Naive thymus-derived CD4-positive, alpha-beta T cell (primary cell): ENCODE measurements at regions not wholly inside any gene's neighbourhood (a gene's known extent, or its start where the extent isn't known, plus 50 kb on each side); places are given as distances from the start of the nearest gene placed in this dataset.

Experiments used
- ATAC-seq: fragments of 150-1000 bp; cut with Tn5 transposase; 2 replicates; pipeline ENCODE4 v1.10.0; 2021; ENCODE audit warnings: mild to moderate bottlenecking, moderate library complexity
- CTCF ChIA-PET: fragments of 350-600 bp; sonication (Branson Sonifier 250); formaldehyde crosslinking; loops from one replicate; lab custom pipeline; 2021; ENCODE audit warnings: antibody characterized with exemption; lab: Charles Lee
- POLR2A ChIA-PET: fragments of 350-600 bp; sonication (Branson Sonifier 250); formaldehyde crosslinking; loops from one replicate; lab custom pipeline; 2021; ENCODE audit warnings: antibody characterized with exemption, inconsistent platforms; lab: Charles Lee
- DNase-seq, 9 donors: peaks; one replicate each; pipeline versions ENCODE4 v3.0.0 to v3.0.0-alpha.2; 2020 to 2022; ENCODE audit warnings: mixed read lengths in 1 of 9
- H3K27ac ChIP-seq: one replicate; pipeline ENCODE4 v1.7.0; 2013; ENCODE audit warnings: mild to moderate bottlenecking, low read depth, low read length, moderate library complexity
- H3K27me3 ChIP-seq, 2 donors: one replicate each; pipeline ENCODE4 v1.7.0; 2013; ENCODE audit warnings: low read length in 2 of 2, mild to moderate bottlenecking in 2 of 2, moderate library complexity in 2 of 2; ENCODE audit not compliant: control insufficient read depth in 2 of 2, insufficient read depth in 2 of 2
- H3K36me3 ChIP-seq, 3 experiments: 1 replicate in 2 of 3; 2 replicates in 1 of 3; pipeline ENCODE4 v1.7.0; 2013; ENCODE audit warnings: low read length in 3 of 3, mild to moderate bottlenecking in 3 of 3, moderate library complexity in 1 of 3; ENCODE audit not compliant: insufficient read depth in 3 of 3, control insufficient read depth in 2 of 3
- H3K4me1 ChIP-seq, 2 donors: one replicate each; pipeline ENCODE4 v1.7.0; 2013; ENCODE audit warnings: low read length in 2 of 2, mild to moderate bottlenecking in 2 of 2, moderate library complexity in 1 of 2; ENCODE audit not compliant: control insufficient read depth in 2 of 2, insufficient read depth in 2 of 2
- H3K4me3 ChIP-seq: 2 replicates; pipeline ENCODE4 v1.7.0; 2013; ENCODE audit warnings: mild to moderate bottlenecking, low read length
- H3K9me3 ChIP-seq, 3 experiments: 1 replicate in 2 of 3; 2 replicates in 1 of 3; pipeline ENCODE4 v1.7.0; 2013; ENCODE audit warnings: low read length in 3 of 3; ENCODE audit not compliant: control insufficient read depth in 2 of 3
- H3K27ac Mint-ChIP-seq, 9 donors: one replicate each; pipeline ENCODE4 v1.8.0; 2020 to 2022; ENCODE audit warnings: mixed read lengths in 9 of 9, mild to moderate bottlenecking in 8 of 9, moderate library complexity in 5 of 9, inconsistent platforms in 2 of 9
- H3K27me3 Mint-ChIP-seq, 5 donors: one replicate each; pipeline ENCODE4 v1.8.0; 2021 to 2022; ENCODE audit warnings: mixed read lengths in 5 of 5, mild to moderate bottlenecking in 1 of 5
- H3K36me3 Mint-ChIP-seq, 5 donors: one replicate each; pipeline ENCODE4 v1.8.0; 2020 to 2022; ENCODE audit warnings: mixed read lengths in 5 of 5, mild to moderate bottlenecking in 3 of 5, inconsistent platforms in 1 of 5
- H3K4me1 Mint-ChIP-seq, 7 donors: one replicate each; pipeline ENCODE4 v1.8.0; 2020 to 2022; ENCODE audit warnings: mixed read lengths in 7 of 7, mild to moderate bottlenecking in 3 of 7, inconsistent platforms in 1 of 7
- H3K4me3 Mint-ChIP-seq, 10 donors: one replicate each; pipeline ENCODE4 v1.8.0; 2020 to 2022; ENCODE audit warnings: mild to moderate bottlenecking in 10 of 10, mixed read lengths in 10 of 10, moderate library complexity in 6 of 10, inconsistent platforms in 2 of 10
- H3K9me3 Mint-ChIP-seq, 11 donors: one replicate each; pipeline ENCODE4 v1.8.0; 2020 to 2022; ENCODE audit warnings: mixed read lengths in 11 of 11, mild to moderate bottlenecking in 4 of 11, inconsistent platforms in 1 of 11, moderate library complexity in 1 of 11
- intact Hi-C, 2 donors: fragments of 100-400 bp; cut with micrococcal nuclease; formaldehyde crosslinking; loops; one replicate each; pipeline ENCODE4 v1.15.1; 2023

DNA sequence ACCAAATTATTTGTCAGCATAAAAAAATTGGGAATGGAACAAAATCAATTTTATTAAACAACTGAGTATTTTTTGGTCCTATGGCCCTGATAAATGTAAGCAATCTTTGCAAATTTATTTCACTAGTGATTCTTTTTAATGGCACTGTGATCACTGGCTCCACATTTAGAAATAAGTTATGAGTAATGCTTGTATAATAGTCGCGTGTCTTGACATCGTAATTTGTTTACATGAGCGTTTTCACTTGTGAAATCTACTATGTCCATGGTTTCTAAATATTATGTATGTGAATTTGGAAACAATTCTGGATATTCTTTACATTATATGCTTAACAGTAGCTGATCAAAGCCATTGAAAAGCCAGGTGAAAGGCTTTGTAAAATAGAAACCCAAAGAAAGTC, 817.5 kb downstream of the EFNA5 start:
- Mint-ChIP-seq H3K27ac (no peak overlapping the region), H3K36me3 (no peaks in the 10 kb centered on the region), H3K4me1 (no peaks in the 10 kb centered on the region), H3K9me3 (peaks cover 0 to 2% (median 0%) of the 10 kb centered on the region in 11 donors), H3K27me3 (no peaks in the 10 kb centered on the region), H3K4me3 (no peak overlapping the region)
- ChIA-PET CTCF (no interaction called here), POLR2A (no interaction called here)
- Histone ChIP-seq H3K4me1 (no peaks in the 10 kb centered on the region), H3K9me3 (no peaks in the 10 kb centered on the region), H3K27ac (no peak overlapping the region), H3K27me3 (no peaks in the 10 kb centered on the region), H3K36me3 (no peaks in the 10 kb centered on the region), H3K4me3 (no peak overlapping the region)
- intact Hi-C loops: no loop called here
- DNase-seq: no peak
- ATAC-seq: no peak

- no peaks in the 10 kb centered on the region for H3K36me3 ChIP-seq
- H3K27me3 ChIP-seq: no peaks in the 10 kb centered on the region
- intact Hi-C loops: no loop called here
- no peak overlapping the region for H3K27ac ChIP-seq
- DNase-seq (no peak), ATAC-seq (no peak)
- H3K27me3 Mint-ChIP-seq: no peaks in the 10 kb centered on the region
- no peaks in the 10 kb centered on the region for H3K4me1 ChIP-seq
- ChIA-PET POLR2A (no interaction called here), CTCF (no interaction called here)
- H3K9me3 Mint-ChIP-seq: peaks cover 0 to 2% (median 0%) of the 10 kb centered on the region in 11 donors
- no peaks in the 10 kb centered on the region for H3K4me1 Mint-ChIP-seq
- H3K27ac Mint-ChIP-seq: no peak overlapping the region
- H3K9me3 ChIP-seq: peaks cover 0 to under 1% (median 0%) of the 10 kb centered on the region in 3 experiments
- H3K4me3 ChIP-seq: no peak overlapping the region
- no peaks in the 10 kb centered on the region for H3K36me3 Mint-ChIP-seq
- no peak overlapping the region for H3K4me3 Mint-ChIP-seq
Measured at GRCh38 chr5:106849266-106849665, 821.5 kb downstream of the EFNA5 start.

- Histone ChIP-seq H3K27me3 (no peaks in the 10 kb centered on the region), H3K4me3 (no peak overlapping the region), H3K9me3 (peaks cover 0 to 6% (median 0%) of the 10 kb centered on the region in 3 experiments), H3K36me3 (no peaks in the 10 kb centered on the region), H3K4me1 (no peaks in the 10 kb centered on the region), H3K27ac (no peak overlapping the region)
- H3K9me3 Mint-ChIP-seq: peaks cover 0 to 16% (median 5%) of the 10 kb centered on the region in 11 donors
- CTCF ChIA-PET: no interaction called here
- POLR2A ChIA-PET: no interaction called here
- peaks cover 0 to 3% (median 0%) of the 10 kb centered on the region in 5 donors for H3K27me3 Mint-ChIP-seq
- ATAC-seq: no peak
- no peak for DNase-seq
- peaks cover 0 to 4% (median 0%) of the 10 kb centered on the region in 5 donors for H3K36me3 Mint-ChIP-seq
- no peak overlapping the region for H3K27ac Mint-ChIP-seq
- intact Hi-C loops: no loop called here
- H3K4me1 Mint-ChIP-seq: no peaks in the 10 kb centered on the region
- no peak overlapping the region for H3K4me3 Mint-ChIP-seq
Measured at GRCh38 chr5:106843812-106844416, 826.8 kb downstream of the EFNA5 start.

DNA sequence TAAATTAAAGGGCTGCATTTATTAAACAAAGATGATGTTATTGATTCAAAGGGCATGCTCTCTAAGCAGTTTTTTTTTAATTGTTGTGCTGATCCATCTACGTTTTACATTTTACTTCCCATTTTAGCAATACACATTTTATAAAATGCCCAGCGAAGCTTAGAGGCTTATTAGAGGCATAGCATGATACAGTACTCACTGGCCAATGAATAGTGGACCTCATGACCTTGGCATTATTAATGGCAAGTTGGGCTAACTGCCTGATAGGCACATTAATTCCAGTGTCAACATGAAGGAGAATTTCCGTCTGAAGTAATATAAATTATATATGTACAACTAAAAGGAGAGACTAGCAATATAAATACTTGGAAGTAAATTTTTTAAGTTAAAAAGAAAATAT, 837.2 kb downstream of the EFNA5 start:
- DNase-seq (no peak), ATAC-seq (no peak)
- Mint-ChIP-seq H3K27me3 (no peaks in the 10 kb centered on the region), H3K4me1 (no peaks in the 10 kb centered on the region), H3K36me3 (no peaks in the 10 kb centered on the region), H3K9me3 (peaks cover 0 to 6% (median 2%) of the 10 kb centered on the region in 11 donors), H3K27ac (no peak overlapping the region), H3K4me3 (no peak overlapping the region)
- no peaks in the 10 kb centered on the region for H3K27me3 ChIP-seq
- H3K36me3 ChIP-seq: no peaks in the 10 kb centered on the region
- no peaks in the 10 kb centered on the region for H3K9me3 ChIP-seq
- intact Hi-C loops: no loop called here
- POLR2A ChIA-PET: no interaction called here
- H3K4me1 ChIP-seq: no peaks in the 10 kb centered on the region
- no peak overlapping the region for H3K27ac ChIP-seq
- CTCF ChIA-PET: interaction anchor here (1.0 kb wide), 1 partner anchor 9 kb away, joined by 3 read pairs; no protein-coding TSS in a partner anchor
- H3K4me3 ChIP-seq: no peak overlapping the region

- CTCF ChIA-PET: interaction anchor here (0.6 kb wide), 1 partner anchor 14 kb away, joined by 4 read pairs; no protein-coding TSS in a partner anchor
- Mint-ChIP-seq H3K4me3 (no peak overlapping the region), H3K4me1 (no peaks in the 10 kb centered on the region), H3K27me3 (no peaks in the 10 kb centered on the region), H3K9me3 (peaks cover 0 to 5% (median 0%) of the 10 kb centered on the region in 11 donors), H3K36me3 (no peaks in the 10 kb centered on the region), H3K27ac (no peak overlapping the region)
- POLR2A ChIA-PET: no interaction called here
- no peak for ATAC-seq
- Histone ChIP-seq H3K4me3 (no peak overlapping the region), H3K27ac (no peak overlapping the region), H3K27me3 (no peaks in the 10 kb centered on the region), H3K9me3 (no peaks in the 10 kb centered on the region), H3K36me3 (no peaks in the 10 kb centered on the region), H3K4me1 (no peaks in the 10 kb centered on the region)
- intact Hi-C loops: no loop called here
- no peak for DNase-seq
Measured at GRCh38 chr5:106827061-106827460, 843.7 kb downstream of the EFNA5 start.

DNA sequence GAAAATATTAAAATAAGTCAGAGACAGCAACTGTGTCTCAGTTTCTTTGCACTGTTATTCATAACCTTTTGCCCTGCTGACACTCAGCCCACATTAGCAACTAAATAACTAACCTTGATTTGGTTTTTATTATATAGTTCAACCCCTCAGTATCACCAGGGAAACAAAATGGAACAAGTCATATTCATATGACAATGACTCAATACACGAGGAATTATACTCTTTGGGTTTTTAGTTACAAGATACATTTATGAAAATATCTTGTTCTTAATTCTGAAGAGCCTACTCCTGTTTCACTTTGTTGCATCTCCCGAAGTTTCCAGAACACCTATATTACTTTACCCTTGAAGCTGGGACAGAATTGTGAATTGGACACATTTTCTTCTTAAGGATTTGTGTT, 845.4 kb downstream of the EFNA5 start:
- ChIA-PET CTCF (no interaction called here), POLR2A (no interaction called here)
- no peaks in the 10 kb centered on the region for H3K27me3 Mint-ChIP-seq
- H3K4me3 Mint-ChIP-seq: no peak overlapping the region
- Histone ChIP-seq H3K4me1 (no peaks in the 10 kb centered on the region), H3K27ac (no peak overlapping the region), H3K27me3 (no peaks in the 10 kb centered on the region), H3K4me3 (no peak overlapping the region), H3K9me3 (no peaks in the 10 kb centered on the region), H3K36me3 (no peaks in the 10 kb centered on the region)
- intact Hi-C loops: no loop called here
- ATAC-seq: no peak
- no peak overlapping the region for H3K27ac Mint-ChIP-seq
- no peak for DNase-seq
- H3K9me3 Mint-ChIP-seq: peaks cover 0 to 5% (median 0%) of the 10 kb centered on the region in 11 donors
- no peaks in the 10 kb centered on the region for H3K36me3 Mint-ChIP-seq
- no peaks in the 10 kb centered on the region for H3K4me1 Mint-ChIP-seq

DNA sequence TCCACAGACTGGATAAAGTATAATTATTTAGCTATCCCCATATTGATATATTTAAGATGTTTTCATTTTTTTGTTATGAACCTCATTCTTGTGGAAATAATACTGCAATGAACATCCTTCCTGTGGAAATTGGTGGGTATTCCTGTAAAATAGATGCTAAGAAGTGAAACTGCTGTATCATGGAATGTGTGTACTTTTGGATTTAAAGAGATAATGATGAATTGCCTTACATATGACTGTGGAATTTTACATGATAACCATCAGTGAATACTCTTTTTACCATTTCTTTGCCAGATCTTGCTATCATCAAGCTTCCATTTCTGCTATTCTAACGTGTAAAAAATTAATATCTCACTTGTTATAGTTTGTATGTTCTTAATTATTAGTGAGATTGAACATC, 847.9 kb downstream of the EFNA5 start:
- Histone ChIP-seq H3K27me3 (no peaks in the 10 kb centered on the region), H3K36me3 (no peaks in the 10 kb centered on the region), H3K4me1 (no peaks in the 10 kb centered on the region), H3K4me3 (no peak overlapping the region), H3K27ac (no peak overlapping the region), H3K9me3 (no peaks in the 10 kb centered on the region)
- ATAC-seq (no peak), DNase-seq (no peak)
- ChIA-PET POLR2A (no interaction called here), CTCF (no interaction called here)
- no peaks in the 10 kb centered on the region for H3K4me1 Mint-ChIP-seq
- no peak overlapping the region for H3K4me3 Mint-ChIP-seq
- intact Hi-C loops: no loop called here
- H3K27me3 Mint-ChIP-seq: no peaks in the 10 kb centered on the region
- H3K9me3 Mint-ChIP-seq: peaks cover 0 to 2% (median 0%) of the 10 kb centered on the region in 11 donors
- no peak overlapping the region for H3K27ac Mint-ChIP-seq
- no peaks in the 10 kb centered on the region for H3K36me3 Mint-ChIP-seq
